NCI-H2196 treated with DMSO at 0.1 percent for 48 hours (cell line): ENCODE measurements at regions not wholly inside any gene's neighbourhood (a gene's known extent, or its start where the extent isn't known, plus 50 kb on each side); places are given as distances from the start of the nearest gene placed in this dataset.

ENCODE experiments used
- DNase-seq: peaks from one replicate; lab custom pipeline; 2025; ENCODE audit not compliant: unreplicated experiment; lab: John Stamatoyannopoulos, UW

- DNase-seq, result no peak
Measured at GRCh38 chr11:43545610-43546009, 134.9 kb upstream of the HSD17B12 start.

GRCh38 chr11:43546561-43547429, 133.7 kb upstream of the HSD17B12 start:
- no peak for DNase-seq

GRCh38 chr11:43547430-43547831, 133.1 kb upstream of the HSD17B12 start:
- peak; percentile 12 for DNase-seq

GRCh38 chr11:43547889-43548381, 132.6 kb upstream of the HSD17B12 start:
- DNase-seq, result peak; percentile 53

GRCh38 chr11:43548916-43549315, 131.6 kb upstream of the HSD17B12 start:
- DNase-seq, result no peak

- DNase-seq, result no peak
Measured at GRCh38 chr11:43549624-43550023, 130.9 kb upstream of the HSD17B12 start.

GRCh38 chr11:43550714-43551113, 129.8 kb upstream of the HSD17B12 start:
- no peak for DNase-seq

- DNase-seq, result no peak
Measured at GRCh38 chr11:43554148-43554473, 126.4 kb upstream of the HSD17B12 start.

- no peak for DNase-seq
Measured at GRCh38 chr11:43555186-43555585, 125.4 kb upstream of the HSD17B12 start.

- no peak for DNase-seq
Measured at GRCh38 chr11:43555816-43556611, 124.5 kb upstream of the HSD17B12 start.

- no peak for DNase-seq
Measured at GRCh38 chr11:43556612-43557375, 123.7 kb upstream of the HSD17B12 start.

GRCh38 chr11:43557553-43558110, 122.9 kb upstream of the HSD17B12 start:
- DNase-seq, result no peak

- no peak for DNase-seq
Measured at GRCh38 chr11:43558146-43558545, 122.4 kb upstream of the HSD17B12 start.

- DNase-seq, result no peak
Measured at GRCh38 chr11:43558556-43559127, 121.9 kb upstream of the HSD17B12 start.

- DNase-seq, result no peak
Measured at GRCh38 chr11:43561832-43562231, 118.7 kb upstream of the HSD17B12 start.

- DNase-seq, result peak; percentile 35
Measured at GRCh38 chr11:43567396-43567975, 113.1 kb upstream of the HSD17B12 start.

GRCh38 chr11:43573233-43573632, 107.3 kb upstream of the HSD17B12 start:
- no peak for DNase-seq

- DNase-seq, result no peak
Measured at GRCh38 chr11:43573873-43574272, 106.7 kb upstream of the HSD17B12 start.

- DNase-seq, result no peak
Measured at GRCh38 chr11:43574411-43574810, 106.1 kb upstream of the HSD17B12 start.
